ENCODE measurements at regions not wholly inside any gene's neighbourhood (a gene's known extent, or its start where the extent isn't known, plus 50 kb on each side); places are given as distances from the start of the nearest gene placed in this dataset.

GRCh38 chr9:115548609-115549260 lies 430.8 kb upstream of the TNC start:
- TF ChIP-seq POLR2AphosphoS5 (IDR thresholded peaks at IDR 0.05) (no peak), CTCF (IDR thresholded peaks at IDR 0.05) (no peak)
